K562 (cell line): ENCODE measurements at regions not wholly inside any gene's neighbourhood (a gene's known extent, or its start where the extent isn't known, plus 50 kb on each side); places are given as distances from the start of the nearest gene placed in this dataset.

Experiments
- ATAC-seq: fragments of 200-7000 bp; cut with Tn5 transposase; 3 replicates; pipeline ENCODE4 v1.9.1; 2020; ENCODE audit warnings: moderate library complexity
- BruUV-seq: library from RNA; stranded (reverse); fragments of 400-500 nt; replicated peaks from 2 replicates; lab custom pipeline; 2021; lab: Mats Ljungman, UMichigan
- CTCF ChIA-PET: fragments of 300-600 bp; formaldehyde crosslinking; extraction: SDS; loops from one replicate; lab custom pipeline; 2021; ENCODE audit warnings: low intra/inter-chr PET ratio; lab: Yijun Ruan, JAX
- POLR2A ChIA-PET: fragments of 300-600, 350-650 bp; sonication (Branson Sonifier 250); formaldehyde crosslinking; extraction: SDS; loops from one replicate; lab custom pipeline; 2021; ENCODE audit warnings: antibody characterized with exemption, inconsistent platforms; lab: Yijun Ruan, JAX
- DNase-seq, 4 experiments: peaks; one replicate each; pipeline versions ENCODE4 v3.0.0 to v3.0.0-alpha.2; 2011 to 2018; ENCODE audit warnings: low spot score in 3 of 4, mixed read lengths in 3 of 4; ENCODE audit errors: extremely low read depth in 1 of 4
- FAIRE-seq: peaks from 2 replicates; lab custom pipeline; 2011; peaks lifted over from hg19 to GRCh38; lab: Jason Lieb, UNC
- H2AFZ ChIP-seq: 2 replicates; pipeline ENCODE4 v1.6.0; 2011; ENCODE audit warnings: low read depth, low read length, control low read depth, inconsistent platforms
- H3K27ac ChIP-seq: fragments of 200-600 bp; 3 replicates; pipeline ENCODE4 v1.8.0; 2011; ENCODE audit warnings: low read depth, mild to moderate bottlenecking, control low read depth, inconsistent platforms, low read length, moderate library complexity, mixed read lengths; ENCODE audit errors: extremely low read depth
- H3K27me3 ChIP-seq, 2 experiments: fragments of 300-600 bp in 1 of 2; 2 replicates in 1 of 2; 3 replicates in 1 of 2; pipeline versions ENCODE4 v1.6.0 to v1.8.0; 2011; ENCODE audit warnings: inconsistent platforms in 2 of 2, low read length in 2 of 2, mild to moderate bottlenecking in 1 of 2, mixed read lengths in 1 of 2, moderate library complexity in 1 of 2; ENCODE audit not compliant: control insufficient read depth in 2 of 2, insufficient read depth in 2 of 2
- H3K36me3 ChIP-seq: fragments of 300-600 bp; 3 replicates; pipeline ENCODE4 v1.8.0; 2011; ENCODE audit warnings: mild to moderate bottlenecking, low read length, inconsistent platforms; ENCODE audit not compliant: control insufficient read depth, insufficient read depth
- H3K4me1 ChIP-seq, 2 experiments: fragments of 200-600 bp in 1 of 2; replicated peaks in 1 of 2; 2 replicates in 1 of 2; 3 replicates in 1 of 2; pipeline versions ENCODE4 v1.5.1 to v1.8.0; 2011; ENCODE audit warnings: inconsistent platforms in 2 of 2, low read length in 2 of 2, mild to moderate bottlenecking in 1 of 2, mixed read lengths in 1 of 2, moderate library complexity in 1 of 2; ENCODE audit not compliant: control insufficient read depth in 2 of 2, insufficient read depth in 2 of 2
- H3K4me2 ChIP-seq: 2 replicates; pipeline ENCODE4 v1.6.1; 2011; ENCODE audit warnings: low read length, control low read depth, inconsistent platforms, mixed read lengths; ENCODE audit not compliant: insufficient read depth
- H3K4me3 ChIP-seq: fragments of 200-600 bp; sonication (generic), shearing (Covaris generic); 2 replicates; pipeline ENCODE4 v1.5.1; 2016; ENCODE audit warnings: control low read depth, inconsistent platforms
- H3K79me2 ChIP-seq: fragments of 200-600 bp; 3 replicates; pipeline ENCODE4 v1.8.0; 2011; ENCODE audit warnings: low read length, inconsistent platforms; ENCODE audit not compliant: control insufficient read depth, insufficient read depth
- H3K9ac ChIP-seq, 2 experiments: 2 replicates each; pipeline versions ENCODE4 v1.6.0 to v1.6.1; 2011; ENCODE audit warnings: low read depth in 2 of 2, low read length in 2 of 2, control low read depth in 1 of 2, inconsistent platforms in 1 of 2, mild to moderate bottlenecking in 1 of 2, mixed read lengths in 1 of 2; ENCODE audit not compliant: insufficient read depth in 1 of 2
- H3K9me1 ChIP-seq: one replicate; pipeline ENCODE4 v1.6.0; 2011; ENCODE audit warnings: inconsistent platforms, mild to moderate bottlenecking, low read length, moderate library complexity; ENCODE audit not compliant: control insufficient read depth, insufficient read depth
- H3K9me3 ChIP-seq: replicated peaks from 2 replicates; pipeline ENCODE4 v1.5.1; 2011; ENCODE audit warnings: low read depth, low read length, inconsistent platforms; ENCODE audit not compliant: control insufficient read depth, insufficient read depth
- H4K20me1 ChIP-seq: replicated peaks from 2 replicates; pipeline ENCODE4 v1.6.1; 2011; ENCODE audit warnings: low read length, inconsistent platforms, mixed read lengths; ENCODE audit not compliant: control insufficient read depth, insufficient read depth
- BMI1 ChIP-seq: fragments of 150-350 bp; IDR thresholded peaks from 2 replicates; pipeline ENCODE4 v1.6.1; 2014; ENCODE audit warnings: low read length
- CBFA2T2 ChIP-seq: fragments of 450-650 bp; conservative IDR thresholded peaks from 2 replicates; pipeline ENCODE4 v1.6.1; 2017; ENCODE audit warnings: mild to moderate bottlenecking
- HDGF ChIP-seq: fragments of 450-650 bp; IDR thresholded peaks from 2 replicates; pipeline ENCODE4 v1.6.1; 2016
- MXI1 ChIP-seq: IDR thresholded peaks from 2 replicates; pipeline ENCODE4 v1.6.1; 2011; ENCODE audit warnings: low read depth, mild to moderate bottlenecking, improper control_type of control experiment, low read length
- PML ChIP-seq: IDR thresholded peaks from 2 replicates; pipeline ENCODE4 v1.6.1; 2012; ENCODE audit warnings: low read length, inconsistent platforms
- RAD21 ChIP-seq, 2 experiments: fragments of 250-450 bp in 1 of 2; fragments of 450-650 bp in 1 of 2; sonication (Bioruptor Pico) in 1 of 2; formaldehyde crosslinking in 1 of 2; IDR thresholded peaks in 1 of 2; conservative IDR thresholded peaks in 1 of 2; 2 replicates each; pipeline versions ENCODE4 v1.4.0 to v1.8.0; 2020 to 2022; ENCODE audit warnings: mild to moderate bottlenecking in 2 of 2, moderate library complexity in 1 of 2
- RBM25 ChIP-seq: fragments of 200-400 bp; formaldehyde crosslinking; IDR thresholded peaks from 2 replicates; pipeline ENCODE4 v1.6.1; 2018; ENCODE audit warnings: low read length, low read depth, moderate library complexity; ENCODE audit not compliant: severe bottlenecking
- RBM39 ChIP-seq: fragments of 200-400 bp; formaldehyde crosslinking; optimal IDR thresholded peaks from 2 replicates; pipeline ENCODE3; 2018; ENCODE audit warnings: low read depth, low read length
- SRSF9 ChIP-seq: fragments of 200-400 bp; formaldehyde crosslinking; IDR thresholded peaks from 2 replicates; pipeline ENCODE4 v1.6.1; 2017; ENCODE audit warnings: low read depth, low read length, borderline replicate concordance
- ZNF311 ChIP-seq: fragments of 250-450 bp; sonication (Bioruptor Pico); IDR thresholded peaks from 2 replicates; pipeline ENCODE4 v1.4.0; 2020; ENCODE audit warnings: mild to moderate bottlenecking, moderate library complexity
- WGBS: fragments of 100-300 bp; shearing (Covaris generic); methylation state at CpG from one replicate; pipeline ENCODE4 v1.1.6; 2016; ENCODE audit warnings: low coverage, mixed read lengths; ENCODE audit not compliant: insufficient coverage; ENCODE audit errors: missing lambda C conversion rate; 5-methylcytosine and 5-hydroxymethylcytosine counted together
- in situ Hi-C: fragments of 300-500 bp; cut with MboI; formaldehyde crosslinking; loops from 4 replicates; pipeline ENCODE4 v1.15.0; 2018; ENCODE audit warnings: inconsistent platforms, mixed read lengths
- intact Hi-C: fragments of 100-400 bp; cut with micrococcal nuclease; formaldehyde crosslinking; loops from 2 replicates; pipeline ENCODE4 v1.14.2; 2022
- TF ChIP-seq, protein P1 (sequence below), 3 experiments: IDR thresholded peaks in 2 of 3; conservative IDR thresholded peaks in 1 of 3; 2 replicates each; pipeline ENCODE4 v1.5.1; 2011 to 2012; ENCODE audit warnings: low read length in 3 of 3, mild to moderate bottlenecking in 3 of 3, control low read depth in 2 of 3, improper control_type of control experiment in 1 of 3, inconsistent platforms in 1 of 3, low read depth in 1 of 3, mixed read lengths in 1 of 3, moderate library complexity in 1 of 3; ENCODE audit not compliant: insufficient read depth in 2 of 3
- TF ChIP-seq, protein P2 (sequence below): sonication (generic); formaldehyde crosslinking; IDR thresholded peaks from 2 replicates; pipeline ENCODE4 v1.8.0; 2022; ENCODE audit warnings: mild to moderate bottlenecking, low read depth, missing genetic modification reagents

DNA sequence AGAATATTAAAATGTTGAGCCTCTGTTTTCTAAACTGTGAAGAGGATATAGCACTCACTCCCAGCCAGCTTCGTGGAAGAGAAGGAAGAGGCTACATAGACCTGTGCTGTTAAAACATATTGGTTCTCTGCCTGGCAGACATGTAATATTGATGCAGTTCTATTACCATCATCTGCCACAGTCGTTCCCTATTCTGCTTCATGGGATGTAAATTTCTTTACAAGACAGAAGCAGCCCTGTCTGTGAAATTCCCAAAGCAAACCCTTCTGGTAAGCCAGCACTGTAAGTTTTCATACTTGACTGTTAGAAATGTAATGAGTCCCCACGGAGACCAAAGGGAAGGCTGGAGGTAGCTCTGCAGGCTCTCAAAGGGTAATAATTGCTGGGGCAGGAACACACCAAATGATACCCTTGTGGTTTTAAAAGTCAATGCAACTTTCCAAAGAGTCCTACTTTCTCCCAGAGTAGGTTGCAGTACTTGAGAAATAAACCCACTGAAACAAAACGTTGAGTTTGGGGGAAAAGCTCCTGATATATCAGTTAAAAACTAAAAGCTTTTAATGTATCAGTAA is 129.9 kb upstream of the HES1 start:
- 25% methylated on average over 4 of the region's 4 CpGs for WGBS
- ChIA-PET CTCF (no interaction called here), POLR2A (interaction anchor here (0.6 to 0.9 kb wide), 4 partner anchors 58 to 174 kb away, joined by 3 to 5 read pairs (median 3); partner anchors contain the start of gene HES1)
- H3K4me1 ChIP-seq, result peaks cover 31 to 52% of the 10 kb centered on the region in 2 experiments
- H3K27me3 ChIP-seq, result no peaks in the 10 kb centered on the region
- H3K9me3 ChIP-seq, result no peaks in the 10 kb centered on the region
- intact Hi-C loops, result loop anchor here (10.0 kb wide), 1 partner anchor 69 kb away; no protein-coding TSS in a partner anchor
- FAIRE-seq (no peak), DNase-seq (no peak), ATAC-seq (no peak)
- BruUV-seq, result no TSS peak
- H3K9me1 ChIP-seq, result no peaks in the 10 kb centered on the region
- no peak overlapping the region for H3K9ac ChIP-seq
- in situ Hi-C loops, result no loop called here
- H3K79me2 ChIP-seq, result no peaks in the 10 kb centered on the region
- peak overlapping the region; percentile 54; the same call in 1 of the 2 replicates for H2AFZ ChIP-seq
- H3K27ac ChIP-seq, result no peak overlapping the region
- TF ChIP-seq, protein P1, sequence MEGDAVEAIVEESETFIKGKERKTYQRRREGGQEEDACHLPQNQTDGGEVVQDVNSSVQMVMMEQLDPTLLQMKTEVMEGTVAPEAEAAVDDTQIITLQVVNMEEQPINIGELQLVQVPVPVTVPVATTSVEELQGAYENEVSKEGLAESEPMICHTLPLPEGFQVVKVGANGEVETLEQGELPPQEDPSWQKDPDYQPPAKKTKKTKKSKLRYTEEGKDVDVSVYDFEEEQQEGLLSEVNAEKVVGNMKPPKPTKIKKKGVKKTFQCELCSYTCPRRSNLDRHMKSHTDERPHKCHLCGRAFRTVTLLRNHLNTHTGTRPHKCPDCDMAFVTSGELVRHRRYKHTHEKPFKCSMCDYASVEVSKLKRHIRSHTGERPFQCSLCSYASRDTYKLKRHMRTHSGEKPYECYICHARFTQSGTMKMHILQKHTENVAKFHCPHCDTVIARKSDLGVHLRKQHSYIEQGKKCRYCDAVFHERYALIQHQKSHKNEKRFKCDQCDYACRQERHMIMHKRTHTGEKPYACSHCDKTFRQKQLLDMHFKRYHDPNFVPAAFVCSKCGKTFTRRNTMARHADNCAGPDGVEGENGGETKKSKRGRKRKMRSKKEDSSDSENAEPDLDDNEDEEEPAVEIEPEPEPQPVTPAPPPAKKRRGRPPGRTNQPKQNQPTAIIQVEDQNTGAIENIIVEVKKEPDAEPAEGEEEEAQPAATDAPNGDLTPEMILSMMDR (IDR thresholded peaks at IDR 0.05 in 2 of 3, conservative IDR thresholded peaks at IDR 0.05 in 1 of 3; ENCODE audit: insufficient read depth in 2 of 3, low read depth in 1 of 3, low read length in 3 of 3), result 0 out of 6 replicates have a peak, but pooled peaks of 1 of the 3 experiments have one; percentile 4
- TF ChIP-seq CBFA2T2 (no peak), ZNF311 (CRISPR knock-in tag) (no peak), RBM25 (no peak), PML (no peak), SRSF9 (no peak), MXI1 (no peak), RAD21 (CRISPR knock-in tag; conservative IDR thresholded peaks at IDR 0.05 in 1 of 2, IDR thresholded peaks at IDR 0.05 in 1 of 2) (0 out of 4 replicates have a peak, but pooled peaks of 1 of the 2 experiments have one; percentile 10), HDGF (no peak), RBM39 (no peak), BMI1 (no peak)
- TF ChIP-seq, protein P2, sequence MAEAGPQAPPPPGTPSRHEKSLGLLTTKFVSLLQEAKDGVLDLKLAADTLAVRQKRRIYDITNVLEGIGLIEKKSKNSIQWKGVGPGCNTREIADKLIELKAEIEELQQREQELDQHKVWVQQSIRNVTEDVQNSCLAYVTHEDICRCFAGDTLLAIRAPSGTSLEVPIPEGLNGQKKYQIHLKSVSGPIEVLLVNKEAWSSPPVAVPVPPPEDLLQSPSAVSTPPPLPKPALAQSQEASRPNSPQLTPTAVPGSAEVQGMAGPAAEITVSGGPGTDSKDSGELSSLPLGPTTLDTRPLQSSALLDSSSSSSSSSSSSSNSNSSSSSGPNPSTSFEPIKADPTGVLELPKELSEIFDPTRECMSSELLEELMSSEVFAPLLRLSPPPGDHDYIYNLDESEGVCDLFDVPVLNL, result no peak
- H4K20me1 ChIP-seq, result no peaks in the 10 kb centered on the region
- no peaks in the 10 kb centered on the region for H3K36me3 ChIP-seq
- H3K4me3 ChIP-seq, result no peak overlapping the region
- no peak overlapping the region for H3K4me2 ChIP-seq
